ENCODE measurements at regions not wholly inside any gene's neighbourhood (a gene's known extent, or its start where the extent isn't known, plus 50 kb on each side); places are given as distances from the start of the nearest gene placed in this dataset.

DNA sequence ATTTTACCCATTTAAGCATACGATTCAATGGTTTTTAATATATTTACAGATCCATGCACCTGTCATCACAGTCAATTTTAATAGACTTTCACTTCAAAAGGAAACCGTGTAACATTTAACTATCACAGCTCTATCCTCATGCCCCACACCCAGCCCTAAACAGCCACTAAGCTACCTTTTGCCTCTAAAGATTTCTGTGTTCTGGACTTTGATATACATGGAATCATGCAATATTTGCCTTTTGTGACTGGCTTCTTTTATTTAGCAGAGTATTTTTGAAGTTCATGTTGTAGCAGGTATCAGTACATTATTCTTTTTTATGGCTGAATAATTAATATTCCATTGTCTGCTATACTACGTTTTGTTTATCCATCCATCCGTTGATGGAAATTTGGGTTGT is 50.3 kb upstream of the STX16 start:
- H3K4me3 ChIP-seq (ENCODE audit: low read depth in 1 of 2, low read length in 2 of 2) = no peak overlapping the region
- no peak overlapping the region for H3K27ac ChIP-seq (ENCODE audit: low read depth, low read length)
- H3K36me3 ChIP-seq (ENCODE audit: insufficient read depth, low read length) = no peaks in the 10 kb centered on the region
- H3K9ac ChIP-seq (ENCODE audit: low read length) = no peak overlapping the region
- no peaks in the 10 kb centered on the region for H3K27me3 ChIP-seq (ENCODE audit: control insufficient read depth in 1 of 2, insufficient read depth in 2 of 2, low read length in 2 of 2)
- peaks cover 78% of the 10 kb centered on the region for H3K4me1 ChIP-seq (ENCODE audit: insufficient read depth, low read length)
- no peaks in the 10 kb centered on the region for H3K9me3 ChIP-seq (ENCODE audit: low read length)

GRCh38 chr20:58599966-58600365 is 51.1 kb upstream of the STX16 start:
- H3K36me3 ChIP-seq (ENCODE audit: insufficient read depth, low read length) = no peaks in the 10 kb centered on the region
- no peak overlapping the region for H3K9ac ChIP-seq (ENCODE audit: low read length)
- H3K27ac ChIP-seq (ENCODE audit: low read depth, low read length) = no peak overlapping the region
- H3K27me3 ChIP-seq (ENCODE audit: control insufficient read depth in 1 of 2, insufficient read depth in 2 of 2, low read length in 2 of 2) = no peaks in the 10 kb centered on the region
- H3K4me1 ChIP-seq (ENCODE audit: insufficient read depth, low read length) = peaks cover 79% of the 10 kb centered on the region
- no peaks in the 10 kb centered on the region for H3K9me3 ChIP-seq (ENCODE audit: low read length)
- no peak overlapping the region for H3K4me3 ChIP-seq (ENCODE audit: low read depth in 1 of 2, low read length in 2 of 2)

GRCh38 chr20:58598211-58599015 is 52.7 kb upstream of the STX16 start:
- Histone ChIP-seq H3K4me3 (ENCODE audit: low read depth in 1 of 2, low read length in 2 of 2) (peak overlapping the region in 1 of 2 donors; percentile 22), H3K9ac (ENCODE audit: low read length) (no peak overlapping the region), H3K36me3 (ENCODE audit: insufficient read depth, low read length) (no peaks in the 10 kb centered on the region), H3K27me3 (ENCODE audit: control insufficient read depth in 1 of 2, insufficient read depth in 2 of 2, low read length in 2 of 2) (no peaks in the 10 kb centered on the region), H3K9me3 (ENCODE audit: low read length) (no peaks in the 10 kb centered on the region), H3K4me1 (ENCODE audit: insufficient read depth, low read length) (peaks cover 77% of the 10 kb centered on the region), H3K27ac (ENCODE audit: low read depth, low read length) (peak overlapping the region; percentile 88)

DNA sequence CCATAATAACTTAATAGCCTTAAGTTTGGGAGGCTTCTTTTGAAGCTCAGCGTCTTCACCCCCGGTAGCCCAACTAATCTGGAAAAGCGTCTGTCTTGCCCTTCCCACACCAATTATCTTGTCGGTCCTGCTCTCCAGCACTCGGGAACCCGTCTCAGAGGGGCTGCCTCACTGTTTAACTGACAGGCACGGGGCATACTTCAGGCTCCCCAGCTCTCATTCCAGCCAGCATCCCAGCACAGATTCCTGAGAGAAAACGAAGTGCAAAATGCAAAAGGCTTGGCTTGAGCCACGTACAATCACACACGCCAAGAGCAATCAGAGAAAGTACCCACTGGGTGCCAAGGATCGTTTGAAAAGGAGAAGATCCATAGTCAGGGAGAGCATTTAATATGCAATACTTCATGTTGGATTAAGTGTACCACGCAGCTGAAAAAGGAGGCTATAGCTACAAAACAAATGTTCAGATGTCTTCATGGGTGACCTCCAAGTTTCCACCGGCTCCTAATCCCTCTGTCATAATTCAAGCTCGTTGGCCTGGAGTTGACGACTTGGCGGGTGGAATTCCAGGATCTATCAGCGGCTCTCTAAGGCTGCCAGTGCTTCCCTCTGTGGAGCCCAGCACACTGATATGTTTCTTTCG is 53.7 kb upstream of the STX16 start:
- Histone ChIP-seq H3K36me3 (ENCODE audit: insufficient read depth, low read length) (no peaks in the 10 kb centered on the region), H3K27ac (ENCODE audit: low read depth, low read length) (peak overlapping the region; percentile 88), H3K9me3 (ENCODE audit: low read length) (no peaks in the 10 kb centered on the region), H3K9ac (ENCODE audit: low read length) (no peak overlapping the region), H3K27me3 (ENCODE audit: control insufficient read depth in 1 of 2, insufficient read depth in 2 of 2, low read length in 2 of 2) (no peaks in the 10 kb centered on the region), H3K4me1 (ENCODE audit: insufficient read depth, low read length) (peaks cover 74% of the 10 kb centered on the region), H3K4me3 (ENCODE audit: low read depth in 1 of 2, low read length in 2 of 2) (peak overlapping the region in 1 of 2 donors; percentile 36)

DNA sequence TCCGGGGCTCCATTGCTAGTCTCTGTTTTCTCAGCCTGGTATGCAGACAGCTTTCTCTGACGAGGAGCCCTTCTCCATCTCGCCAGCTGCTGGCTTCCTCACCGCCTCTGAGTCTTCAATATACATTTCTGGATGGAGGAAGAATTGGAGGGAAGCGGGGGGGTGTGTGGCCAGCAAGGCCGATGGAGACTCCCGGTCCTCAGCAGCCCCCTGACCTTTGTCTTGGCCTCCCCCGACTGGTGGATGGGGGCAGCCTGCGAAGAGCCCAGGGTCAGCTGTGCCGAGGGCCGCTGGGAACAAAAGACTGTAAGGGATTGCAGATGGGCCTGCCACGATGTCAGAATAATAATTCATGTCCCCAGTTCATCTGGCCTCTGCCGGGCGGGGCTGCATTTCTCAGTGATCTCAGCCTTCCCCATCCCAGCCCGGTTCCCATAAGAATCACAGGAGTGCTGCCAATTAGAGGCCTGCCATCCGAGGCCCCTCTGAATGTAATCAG is 54.3 kb upstream of the STX16 start:
- Histone ChIP-seq H3K36me3 (ENCODE audit: insufficient read depth, low read length) (no peaks in the 10 kb centered on the region), H3K27ac (ENCODE audit: low read depth, low read length) (peak overlapping the region; percentile 88), H3K27me3 (ENCODE audit: control insufficient read depth in 1 of 2, insufficient read depth in 2 of 2, low read length in 2 of 2) (no peaks in the 10 kb centered on the region), H3K9me3 (ENCODE audit: low read length) (no peaks in the 10 kb centered on the region), H3K9ac (ENCODE audit: low read length) (no peak overlapping the region), H3K4me3 (ENCODE audit: low read depth in 1 of 2, low read length in 2 of 2) (peak overlapping the region in 1 of 2 donors; percentile 36), H3K4me1 (ENCODE audit: insufficient read depth, low read length) (peaks cover 69% of the 10 kb centered on the region)

GRCh38 chr20:58596244-58596643 is 54.8 kb upstream of the STX16 start:
- Histone ChIP-seq H3K4me3 (ENCODE audit: low read depth in 1 of 2, low read length in 2 of 2) (no peak overlapping the region), H3K27ac (ENCODE audit: low read depth, low read length) (peak overlapping the region; percentile 88), H3K4me1 (ENCODE audit: insufficient read depth, low read length) (peaks cover 63% of the 10 kb centered on the region), H3K27me3 (ENCODE audit: control insufficient read depth in 1 of 2, insufficient read depth in 2 of 2, low read length in 2 of 2) (no peaks in the 10 kb centered on the region), H3K9me3 (ENCODE audit: low read length) (no peaks in the 10 kb centered on the region), H3K9ac (ENCODE audit: low read length) (no peak overlapping the region), H3K36me3 (ENCODE audit: insufficient read depth, low read length) (no peaks in the 10 kb centered on the region)

- Histone ChIP-seq H3K4me3 (ENCODE audit: low read depth in 1 of 2, low read length in 2 of 2) (no peak overlapping the region), H3K27me3 (ENCODE audit: control insufficient read depth in 1 of 2, insufficient read depth in 2 of 2, low read length in 2 of 2) (no peaks in the 10 kb centered on the region), H3K9ac (ENCODE audit: low read length) (no peak overlapping the region), H3K4me1 (ENCODE audit: insufficient read depth, low read length) (peaks cover 66% of the 10 kb centered on the region), H3K27ac (ENCODE audit: low read depth, low read length) (no peak overlapping the region), H3K36me3 (ENCODE audit: insufficient read depth, low read length) (no peaks in the 10 kb centered on the region), H3K9me3 (ENCODE audit: low read length) (no peaks in the 10 kb centered on the region)
These were observed 55.9 kb upstream of the STX16 start for GRCh38 chr20:58595167-58595566.

GRCh38 chr20:58593880-58594638 is 57.0 kb upstream of the STX16 start:
- Histone ChIP-seq H3K9me3 (ENCODE audit: low read length) (no peaks in the 10 kb centered on the region), H3K4me3 (ENCODE audit: low read depth in 1 of 2, low read length in 2 of 2) (no peak overlapping the region), H3K4me1 (ENCODE audit: insufficient read depth, low read length) (peaks cover 71% of the 10 kb centered on the region), H3K9ac (ENCODE audit: low read length) (no peak overlapping the region), H3K27ac (ENCODE audit: low read depth, low read length) (peak overlapping the region; percentile 41), H3K36me3 (ENCODE audit: insufficient read depth, low read length) (no peaks in the 10 kb centered on the region), H3K27me3 (ENCODE audit: control insufficient read depth in 1 of 2, insufficient read depth in 2 of 2, low read length in 2 of 2) (no peaks in the 10 kb centered on the region)

DNA sequence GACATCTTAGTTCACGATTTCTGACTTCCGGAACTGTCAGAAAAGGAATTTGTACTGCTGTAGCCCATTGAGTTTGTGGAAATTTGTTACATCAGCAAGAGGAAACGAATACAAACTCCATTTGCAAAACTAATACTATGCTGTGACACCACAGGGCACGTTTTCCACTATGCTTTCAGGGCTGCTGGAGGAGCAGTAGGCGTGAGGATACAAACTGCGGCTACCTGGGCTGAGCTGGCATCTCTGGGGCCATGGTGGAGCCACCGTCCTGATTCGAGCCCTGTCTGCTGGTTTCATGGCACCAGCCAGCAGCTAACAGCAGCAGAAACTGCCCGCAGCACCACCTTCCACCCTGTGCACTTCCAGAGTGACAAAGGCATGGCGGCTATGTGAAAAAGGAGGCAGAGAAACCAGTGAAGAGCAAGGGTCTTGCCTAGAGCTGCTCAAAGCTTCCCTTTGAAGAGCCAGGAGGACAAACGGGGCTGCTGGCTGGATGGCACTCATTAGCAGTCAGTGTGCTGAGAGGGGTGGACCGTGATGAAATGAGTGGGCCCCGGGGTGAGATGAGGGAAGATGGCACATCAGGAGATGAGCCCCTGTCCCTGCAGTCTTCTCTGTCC is 58.9 kb upstream of the STX16 start:
- Histone ChIP-seq H3K4me1 (ENCODE audit: insufficient read depth, low read length) (peaks cover 57% of the 10 kb centered on the region), H3K9me3 (ENCODE audit: low read length) (no peaks in the 10 kb centered on the region), H3K9ac (ENCODE audit: low read length) (no peak overlapping the region), H3K27me3 (ENCODE audit: control insufficient read depth in 1 of 2, insufficient read depth in 2 of 2, low read length in 2 of 2) (no peaks in the 10 kb centered on the region), H3K4me3 (ENCODE audit: low read depth in 1 of 2, low read length in 2 of 2) (no peak overlapping the region), H3K36me3 (ENCODE audit: insufficient read depth, low read length) (no peaks in the 10 kb centered on the region), H3K27ac (ENCODE audit: low read depth, low read length) (no peak overlapping the region)

- Histone ChIP-seq H3K27me3 (ENCODE audit: control insufficient read depth in 1 of 2, insufficient read depth in 2 of 2, low read length in 2 of 2) (no peaks in the 10 kb centered on the region), H3K9ac (ENCODE audit: low read length) (no peak overlapping the region), H3K27ac (ENCODE audit: low read depth, low read length) (no peak overlapping the region), H3K9me3 (ENCODE audit: low read length) (no peaks in the 10 kb centered on the region), H3K4me3 (ENCODE audit: low read depth in 1 of 2, low read length in 2 of 2) (no peak overlapping the region), H3K36me3 (ENCODE audit: insufficient read depth, low read length) (no peaks in the 10 kb centered on the region), H3K4me1 (ENCODE audit: insufficient read depth, low read length) (peaks cover 48% of the 10 kb centered on the region)
These were observed 60.2 kb upstream of the STX16 start for GRCh38 chr20:58590679-58591473.

Measured in muscle layer of colon (tissue), 2 donors.